ENCODE measurements at regions not wholly inside any gene's neighbourhood (a gene's known extent, or its start where the extent isn't known, plus 50 kb on each side); places are given as distances from the start of the nearest gene placed in this dataset.

DNA sequence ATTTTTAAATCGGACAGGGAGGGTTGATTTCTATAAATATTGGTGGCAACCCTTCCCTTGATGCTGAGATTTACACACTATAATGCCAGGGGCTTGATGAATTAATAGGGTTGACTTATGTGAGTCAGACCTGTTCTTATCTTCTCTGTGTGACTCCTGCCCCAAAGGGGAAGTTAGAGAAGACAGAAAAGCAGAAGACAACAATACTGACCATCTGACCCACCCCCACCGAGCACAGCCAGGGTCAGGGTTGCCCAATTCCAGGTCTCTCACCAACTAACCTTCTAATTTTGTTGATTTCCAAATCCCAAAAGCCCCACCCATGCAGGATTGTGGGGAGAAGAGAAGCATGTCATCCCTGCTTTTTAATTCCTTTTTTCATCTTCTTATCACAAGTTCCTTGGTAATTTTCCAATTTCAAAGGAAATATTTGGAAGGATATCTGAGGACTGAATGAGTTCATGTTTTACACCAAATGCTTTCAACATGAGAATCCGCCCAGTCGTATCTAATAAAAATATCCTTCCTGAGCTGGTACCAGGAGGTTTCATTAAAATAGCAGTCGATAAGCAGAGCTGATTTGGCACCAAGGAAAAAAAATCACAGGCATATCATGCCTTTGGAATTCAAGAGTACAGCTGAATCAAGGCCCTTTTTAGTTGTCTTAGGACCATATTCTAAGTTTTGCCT, 603.4 kb upstream of the CDH11 start:
- TF ChIP-seq CTCF (IDR thresholded peaks at IDR 0.05; ENCODE audit: borderline replicate concordance, insufficient read depth, low read depth, low read length) = no peak
- no peak overlapping the region for H3K4me3 ChIP-seq (ENCODE audit: low read depth, low read length)

DNA sequence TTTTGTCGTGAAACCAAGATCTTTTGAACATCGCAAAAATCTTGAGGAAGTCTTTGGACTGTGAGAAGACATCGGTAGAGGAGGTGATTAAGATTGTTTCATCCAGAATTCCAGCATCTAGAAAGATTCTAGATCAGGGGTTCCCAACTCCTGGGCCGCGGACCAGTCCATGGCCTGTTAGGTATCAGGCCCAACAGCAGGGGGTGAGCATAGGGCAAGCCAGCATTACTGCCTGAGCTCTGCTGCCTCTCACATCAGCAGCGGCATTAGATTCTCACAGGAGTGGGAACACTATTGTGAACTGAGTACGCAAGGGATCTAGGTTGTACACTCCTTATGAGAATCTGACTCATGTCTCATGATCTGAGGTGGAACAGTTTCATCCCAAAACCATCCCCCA, 600.6 kb upstream of the CDH11 start:
- no peak for TF ChIP-seq CTCF (IDR thresholded peaks at IDR 0.05; ENCODE audit: borderline replicate concordance, insufficient read depth, low read depth, low read length)
- no peak overlapping the region for H3K4me3 ChIP-seq (ENCODE audit: low read depth, low read length)

- H3K4me3 ChIP-seq (ENCODE audit: low read depth, low read length) = no peak overlapping the region
- no peak for TF ChIP-seq CTCF (IDR thresholded peaks at IDR 0.05; ENCODE audit: borderline replicate concordance, insufficient read depth, low read depth, low read length)
These were observed 596.0 kb upstream of the CDH11 start for GRCh38 chr16:65717846-65718245.

- TF ChIP-seq CTCF (IDR thresholded peaks at IDR 0.05; ENCODE audit: borderline replicate concordance, insufficient read depth, low read depth, low read length) = no peak
These were observed 595.2 kb upstream of the CDH11 start for GRCh38 chr16:65716737-65717700.

GRCh38 chr16:65713181-65713808, 591.4 kb upstream of the CDH11 start:
- no peak overlapping the region for H3K4me3 ChIP-seq (ENCODE audit: low read depth, low read length)
- TF ChIP-seq CTCF (IDR thresholded peaks at IDR 0.05; ENCODE audit: borderline replicate concordance, insufficient read depth, low read depth, low read length) = no peak

More at GRCh38 chr16:65716737-65717700, 595.2 kb upstream of the CDH11 start:
- no peak overlapping the region for H3K4me3 ChIP-seq (ENCODE audit: low read depth, low read length)

- H3K4me3 ChIP-seq (ENCODE audit: low read depth, low read length) = no peak overlapping the region
- TF ChIP-seq CTCF (IDR thresholded peaks at IDR 0.05; ENCODE audit: borderline replicate concordance, insufficient read depth, low read depth, low read length) = no peak
These were observed 588.2 kb upstream of the CDH11 start for GRCh38 chr16:65710107-65710506.

All from GM12875 (cell line).